ENCODE measurements at regions not wholly inside any gene's neighbourhood (a gene's known extent, or its start where the extent isn't known, plus 50 kb on each side); places are given as distances from the start of the nearest gene placed in this dataset.
"Not testable (repeated sequence)": the region's sequence is repeated elsewhere in the genome, so short reads cannot be mapped to it uniquely, and the experiment has no call there.

GRCh38 chr1:178043940-178044339 is 50.0 kb upstream of the RASAL2 start:
- TF ChIP-seq CTCF (optimal IDR thresholded peaks at IDR 0.05 in 1 of 3, IDR thresholded peaks at IDR 0.05 in 1 of 3, conservative IDR thresholded peaks at IDR 0.05 in 1 of 3; ENCODE audit: extremely low read depth in 1 of 3, insufficient read depth in 2 of 3, low read length in 3 of 3); EZH2 (IDR thresholded peaks at IDR 0.05; ENCODE audit: low read length): not testable (repeated sequence)

Data from keratinocyte (primary cell).